ENCODE measurements at regions not wholly inside any gene's neighbourhood (a gene's known extent, or its start where the extent isn't known, plus 50 kb on each side); places are given as distances from the start of the nearest gene placed in this dataset.

DNA sequence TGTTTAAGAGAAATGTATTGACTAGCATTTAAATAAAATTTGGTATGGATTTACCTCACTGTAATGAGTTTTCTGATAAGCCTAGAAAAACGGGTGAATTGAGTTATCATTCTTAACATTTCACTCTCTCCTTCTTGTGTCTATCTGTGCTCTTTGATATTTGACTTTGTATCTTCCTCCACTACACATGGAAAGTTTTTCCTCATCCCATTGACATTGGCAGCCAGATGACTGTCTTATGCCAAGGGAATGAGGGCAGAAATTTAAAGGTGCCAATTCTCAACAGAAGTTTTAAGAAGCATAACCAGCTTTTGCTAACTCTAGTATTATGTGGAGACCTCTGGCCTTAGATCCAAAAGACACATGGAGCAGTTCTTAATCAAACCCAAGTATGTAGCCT, 376.6 kb downstream of the DSEL start:
- TF ChIP-seq, protein P1, sequence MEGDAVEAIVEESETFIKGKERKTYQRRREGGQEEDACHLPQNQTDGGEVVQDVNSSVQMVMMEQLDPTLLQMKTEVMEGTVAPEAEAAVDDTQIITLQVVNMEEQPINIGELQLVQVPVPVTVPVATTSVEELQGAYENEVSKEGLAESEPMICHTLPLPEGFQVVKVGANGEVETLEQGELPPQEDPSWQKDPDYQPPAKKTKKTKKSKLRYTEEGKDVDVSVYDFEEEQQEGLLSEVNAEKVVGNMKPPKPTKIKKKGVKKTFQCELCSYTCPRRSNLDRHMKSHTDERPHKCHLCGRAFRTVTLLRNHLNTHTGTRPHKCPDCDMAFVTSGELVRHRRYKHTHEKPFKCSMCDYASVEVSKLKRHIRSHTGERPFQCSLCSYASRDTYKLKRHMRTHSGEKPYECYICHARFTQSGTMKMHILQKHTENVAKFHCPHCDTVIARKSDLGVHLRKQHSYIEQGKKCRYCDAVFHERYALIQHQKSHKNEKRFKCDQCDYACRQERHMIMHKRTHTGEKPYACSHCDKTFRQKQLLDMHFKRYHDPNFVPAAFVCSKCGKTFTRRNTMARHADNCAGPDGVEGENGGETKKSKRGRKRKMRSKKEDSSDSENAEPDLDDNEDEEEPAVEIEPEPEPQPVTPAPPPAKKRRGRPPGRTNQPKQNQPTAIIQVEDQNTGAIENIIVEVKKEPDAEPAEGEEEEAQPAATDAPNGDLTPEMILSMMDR (IDR thresholded peaks at IDR 0.05; ENCODE audit: low read length) = no peak
- no peak for TF ChIP-seq EZH2phosphoT487 (IDR thresholded peaks at IDR 0.05; ENCODE audit: low read length)
- no peak for TF ChIP-seq EZH2 (optimal IDR thresholded peaks at IDR 0.05; ENCODE audit: low read depth, low read length)
- Histone ChIP-seq H2AFZ (ENCODE audit: low read length) (no peak overlapping the region), H3F3A (ENCODE audit: insufficient read depth, low read length) (no peaks in the 10 kb centered on the region), H3K9ac (ENCODE audit: low read length) (no peak overlapping the region), H3K27ac (ENCODE audit: low read length) (no peak overlapping the region), H4K20me1 (ENCODE audit: insufficient read depth, low read length) (no peaks in the 10 kb centered on the region), H3K36me3 (replicated peaks; ENCODE audit: insufficient read depth, low read length) (no peaks in the 10 kb centered on the region), H3K9me3 (replicated peaks; ENCODE audit: insufficient read depth, low read length) (no peaks in the 10 kb centered on the region), H3K4me1 (ENCODE audit: low read length) (no peaks in the 10 kb centered on the region), H3K4me2 (ENCODE audit: low read depth, low read length) (no peak overlapping the region), H3K9me2 (replicated peaks; ENCODE audit: insufficient read depth, low read length) (no peaks in the 10 kb centered on the region), H3K27me3 (replicated peaks; ENCODE audit: insufficient read depth, low read length) (no peaks in the 10 kb centered on the region), H3K79me2 (ENCODE audit: low read length) (no peaks in the 10 kb centered on the region), H3K4me3 (ENCODE audit: low read length) (no peak overlapping the region)
- no peak for DNase-seq

- H3K4me3 ChIP-seq (ENCODE audit: low read length) = no peak overlapping the region
- TF ChIP-seq EZH2 (optimal IDR thresholded peaks at IDR 0.05; ENCODE audit: low read depth, low read length) = no peak
- TF ChIP-seq EZH2phosphoT487 (IDR thresholded peaks at IDR 0.05; ENCODE audit: low read length) = no peak
- TF ChIP-seq, protein P1 (IDR thresholded peaks at IDR 0.05; ENCODE audit: low read length) = no peak
- no peak overlapping the region for H3K4me2 ChIP-seq (ENCODE audit: low read depth, low read length)
- H4K20me1 ChIP-seq (ENCODE audit: insufficient read depth, low read length) = no peaks in the 10 kb centered on the region
- H3K9me3 ChIP-seq (replicated peaks; ENCODE audit: insufficient read depth, low read length) = no peaks in the 10 kb centered on the region
- no peaks in the 10 kb centered on the region for H3K9me2 ChIP-seq (replicated peaks; ENCODE audit: insufficient read depth, low read length)
- H3K36me3 ChIP-seq (replicated peaks; ENCODE audit: insufficient read depth, low read length) = no peaks in the 10 kb centered on the region
- H3K27ac ChIP-seq (ENCODE audit: low read length) = no peak overlapping the region
- H3F3A ChIP-seq (ENCODE audit: insufficient read depth, low read length) = no peaks in the 10 kb centered on the region
- H3K27me3 ChIP-seq (replicated peaks; ENCODE audit: insufficient read depth, low read length) = no peaks in the 10 kb centered on the region
- H2AFZ ChIP-seq (ENCODE audit: low read length) = no peak overlapping the region
- no peak overlapping the region for H3K9ac ChIP-seq (ENCODE audit: low read length)
- H3K4me1 ChIP-seq (ENCODE audit: low read length) = no peaks in the 10 kb centered on the region
- DNase-seq = no peak
- H3K79me2 ChIP-seq (ENCODE audit: low read length) = no peaks in the 10 kb centered on the region
Observed at GRCh38 chr18:67135981-67136380, 380.5 kb downstream of the DSEL start.

DNA sequence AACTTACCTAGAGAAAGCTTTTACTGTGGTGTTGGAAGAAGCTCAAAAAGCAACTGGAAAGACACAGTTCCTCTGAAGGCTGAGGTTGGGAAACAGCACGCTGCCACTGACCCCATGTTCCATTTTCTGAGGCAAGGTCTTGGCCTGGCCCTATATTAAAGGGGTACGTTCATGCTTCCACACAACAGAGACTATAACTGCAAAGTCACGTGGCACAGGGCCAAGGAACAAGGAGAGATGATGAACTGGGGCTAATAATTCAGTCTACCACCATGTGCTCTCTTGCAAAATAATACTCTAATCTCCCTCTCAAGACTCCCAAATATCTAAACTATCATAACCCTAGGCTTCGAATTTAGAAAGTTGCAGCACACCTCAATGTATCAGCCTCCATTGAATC, 381.6 kb downstream of the DSEL start:
- Histone ChIP-seq H3F3A (ENCODE audit: insufficient read depth, low read length) (no peaks in the 10 kb centered on the region), H3K9me3 (replicated peaks; ENCODE audit: insufficient read depth, low read length) (no peaks in the 10 kb centered on the region), H3K27me3 (replicated peaks; ENCODE audit: insufficient read depth, low read length) (no peaks in the 10 kb centered on the region), H3K79me2 (ENCODE audit: low read length) (no peaks in the 10 kb centered on the region), H2AFZ (ENCODE audit: low read length) (no peak overlapping the region), H3K4me2 (ENCODE audit: low read depth, low read length) (no peak overlapping the region), H3K4me3 (ENCODE audit: low read length) (no peak overlapping the region), H3K9ac (ENCODE audit: low read length) (no peak overlapping the region), H3K36me3 (replicated peaks; ENCODE audit: insufficient read depth, low read length) (no peaks in the 10 kb centered on the region), H3K4me1 (ENCODE audit: low read length) (no peaks in the 10 kb centered on the region), H3K9me2 (replicated peaks; ENCODE audit: insufficient read depth, low read length) (no peaks in the 10 kb centered on the region), H3K27ac (ENCODE audit: low read length) (no peak overlapping the region), H4K20me1 (ENCODE audit: insufficient read depth, low read length) (no peaks in the 10 kb centered on the region)
- TF ChIP-seq, protein P1 (IDR thresholded peaks at IDR 0.05; ENCODE audit: low read length) = no peak
- no peak for TF ChIP-seq EZH2phosphoT487 (IDR thresholded peaks at IDR 0.05; ENCODE audit: low read length)
- TF ChIP-seq EZH2 (optimal IDR thresholded peaks at IDR 0.05; ENCODE audit: low read depth, low read length) = no peak
- DNase-seq = no peak
